ENCODE measurements at regions not wholly inside any gene's neighbourhood (a gene's known extent, or its start where the extent isn't known, plus 50 kb on each side); places are given as distances from the start of the nearest gene placed in this dataset.

DNA sequence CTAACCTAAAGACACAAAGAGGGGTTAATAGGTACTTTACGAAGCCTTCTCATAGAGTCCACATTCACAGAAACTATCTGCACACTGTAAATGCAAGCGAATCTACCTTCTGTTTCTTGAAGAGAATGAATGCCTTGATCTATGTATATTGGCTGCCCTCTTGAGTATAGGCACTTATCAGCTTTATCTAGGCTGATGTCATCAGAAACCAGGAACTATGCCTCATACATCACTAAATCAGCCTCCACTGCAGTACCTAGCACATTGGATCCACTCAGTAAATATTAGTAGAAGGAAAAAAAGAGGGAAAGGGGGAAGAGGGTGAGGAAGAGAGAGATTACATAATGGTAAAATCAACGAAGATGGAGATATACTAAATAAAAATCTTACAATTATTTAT is 477.1 kb downstream of the CAAP1 start:
- Histone ChIP-seq H2AFZ (ENCODE audit: low read length) (no peak overlapping the region), H3K9me3 (ENCODE audit: low read length) (no peaks in the 10 kb centered on the region), H3K79me2 (ENCODE audit: insufficient read depth, low read length) (no peaks in the 10 kb centered on the region), H3K4me1 (ENCODE audit: insufficient read depth, low read length, severe bottlenecking) (no peaks in the 10 kb centered on the region), H3K27me3 (ENCODE audit: insufficient read depth, low read length) (no peaks in the 10 kb centered on the region), H4K20me1 (ENCODE audit: insufficient read depth, low read length) (no peaks in the 10 kb centered on the region), H3K36me3 (ENCODE audit: insufficient read depth, low read length) (no peaks in the 10 kb centered on the region), H3F3A (ENCODE audit: insufficient read depth, low read length) (no peaks in the 10 kb centered on the region), H3K9me2 (ENCODE audit: low read depth, low read length) (no peaks in the 10 kb centered on the region), H3K27ac (ENCODE audit: low read depth, low read length, poor library complexity, severe bottlenecking) (no peak overlapping the region), H3K4me3 (ENCODE audit: low read depth, low read length, poor library complexity, severe bottlenecking) (no peak overlapping the region), H3K4me2 (ENCODE audit: low read length) (no peak overlapping the region), H3K9ac (ENCODE audit: low read length) (no peak overlapping the region)
- TF ChIP-seq EZH2 (IDR thresholded peaks at IDR 0.05; ENCODE audit: borderline replicate concordance, low read length): no peak
- TF ChIP-seq, protein P1, sequence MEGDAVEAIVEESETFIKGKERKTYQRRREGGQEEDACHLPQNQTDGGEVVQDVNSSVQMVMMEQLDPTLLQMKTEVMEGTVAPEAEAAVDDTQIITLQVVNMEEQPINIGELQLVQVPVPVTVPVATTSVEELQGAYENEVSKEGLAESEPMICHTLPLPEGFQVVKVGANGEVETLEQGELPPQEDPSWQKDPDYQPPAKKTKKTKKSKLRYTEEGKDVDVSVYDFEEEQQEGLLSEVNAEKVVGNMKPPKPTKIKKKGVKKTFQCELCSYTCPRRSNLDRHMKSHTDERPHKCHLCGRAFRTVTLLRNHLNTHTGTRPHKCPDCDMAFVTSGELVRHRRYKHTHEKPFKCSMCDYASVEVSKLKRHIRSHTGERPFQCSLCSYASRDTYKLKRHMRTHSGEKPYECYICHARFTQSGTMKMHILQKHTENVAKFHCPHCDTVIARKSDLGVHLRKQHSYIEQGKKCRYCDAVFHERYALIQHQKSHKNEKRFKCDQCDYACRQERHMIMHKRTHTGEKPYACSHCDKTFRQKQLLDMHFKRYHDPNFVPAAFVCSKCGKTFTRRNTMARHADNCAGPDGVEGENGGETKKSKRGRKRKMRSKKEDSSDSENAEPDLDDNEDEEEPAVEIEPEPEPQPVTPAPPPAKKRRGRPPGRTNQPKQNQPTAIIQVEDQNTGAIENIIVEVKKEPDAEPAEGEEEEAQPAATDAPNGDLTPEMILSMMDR (IDR thresholded peaks at IDR 0.05; ENCODE audit: low read length): no peak

DNA sequence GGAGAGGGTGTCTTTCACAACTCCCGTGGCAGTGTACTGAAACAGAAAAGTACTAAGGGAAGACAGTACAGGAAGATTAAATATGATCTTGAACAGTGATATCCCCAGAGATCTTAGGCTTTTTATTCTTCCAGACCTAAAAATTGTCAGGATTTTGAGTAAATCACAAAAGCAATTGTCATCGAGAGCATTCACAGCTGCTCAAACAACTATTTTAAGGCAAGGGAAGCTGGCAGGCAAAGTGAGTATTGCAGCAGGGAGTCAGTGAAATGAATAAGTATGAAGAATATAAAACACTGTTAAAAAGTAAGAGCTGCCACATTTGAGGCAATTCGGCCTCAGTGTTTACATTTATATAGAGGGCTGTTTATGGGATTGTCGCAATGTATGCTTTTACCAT is 479.0 kb downstream of the CAAP1 start:
- Histone ChIP-seq H3K4me2 (ENCODE audit: low read length) (no peak overlapping the region), H3F3A (ENCODE audit: insufficient read depth, low read length) (no peaks in the 10 kb centered on the region)

DNA sequence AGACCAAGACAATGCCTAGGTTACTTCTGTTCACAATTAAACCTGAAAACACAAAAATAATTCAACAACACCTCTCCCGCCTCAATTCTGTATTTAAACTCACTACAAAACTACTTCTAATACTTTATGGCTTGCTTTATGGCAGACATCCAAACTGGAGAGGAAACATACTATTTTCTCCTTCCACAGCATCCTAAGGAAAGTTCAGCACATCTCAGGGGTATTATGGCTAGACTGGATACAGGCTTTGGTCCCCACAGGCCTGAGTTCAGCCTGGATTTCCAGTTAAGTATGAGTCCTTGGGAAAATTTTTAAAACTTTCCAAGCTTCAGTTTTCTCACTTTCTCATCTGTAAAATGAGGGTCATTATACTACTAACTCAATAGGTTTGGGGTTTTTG is 480.2 kb downstream of the CAAP1 start:
- TF ChIP-seq EZH2 (IDR thresholded peaks at IDR 0.05; ENCODE audit: borderline replicate concordance, low read length): no peak
- TF ChIP-seq, protein P1 (IDR thresholded peaks at IDR 0.05; ENCODE audit: low read length): no peak
- Histone ChIP-seq H3K4me1 (ENCODE audit: insufficient read depth, low read length, severe bottlenecking) (no peaks in the 10 kb centered on the region), H3F3A (ENCODE audit: insufficient read depth, low read length) (no peaks in the 10 kb centered on the region), H4K20me1 (ENCODE audit: insufficient read depth, low read length) (no peaks in the 10 kb centered on the region), H3K27ac (ENCODE audit: low read depth, low read length, poor library complexity, severe bottlenecking) (no peak overlapping the region), H3K79me2 (ENCODE audit: insufficient read depth, low read length) (no peaks in the 10 kb centered on the region), H3K4me3 (ENCODE audit: low read depth, low read length, poor library complexity, severe bottlenecking) (no peak overlapping the region), H3K9ac (ENCODE audit: low read length) (no peak overlapping the region), H3K9me3 (ENCODE audit: low read length) (no peaks in the 10 kb centered on the region), H3K9me2 (ENCODE audit: low read depth, low read length) (no peaks in the 10 kb centered on the region), H3K27me3 (ENCODE audit: insufficient read depth, low read length) (no peaks in the 10 kb centered on the region), H3K4me2 (ENCODE audit: low read length) (no peak overlapping the region), H2AFZ (ENCODE audit: low read length) (no peak overlapping the region), H3K36me3 (ENCODE audit: insufficient read depth, low read length) (no peaks in the 10 kb centered on the region)

More for the DNA sequence above, 479.0 kb downstream of the CAAP1 start:
- no peak for TF ChIP-seq EZH2 (IDR thresholded peaks at IDR 0.05; ENCODE audit: borderline replicate concordance, low read length)
- TF ChIP-seq, protein P1 (IDR thresholded peaks at IDR 0.05; ENCODE audit: low read length): no peak
- H3K9ac ChIP-seq (ENCODE audit: low read length): no peak overlapping the region
- H3K27me3 ChIP-seq (ENCODE audit: insufficient read depth, low read length): no peaks in the 10 kb centered on the region
- no peaks in the 10 kb centered on the region for H3K36me3 ChIP-seq (ENCODE audit: insufficient read depth, low read length)
- H4K20me1 ChIP-seq (ENCODE audit: insufficient read depth, low read length): no peaks in the 10 kb centered on the region
- no peaks in the 10 kb centered on the region for H3K9me2 ChIP-seq (ENCODE audit: low read depth, low read length)
- no peak overlapping the region for H3K4me3 ChIP-seq (ENCODE audit: low read depth, low read length, poor library complexity, severe bottlenecking)
- H3K4me1 ChIP-seq (ENCODE audit: insufficient read depth, low read length, severe bottlenecking): no peaks in the 10 kb centered on the region
- no peaks in the 10 kb centered on the region for H3K9me3 ChIP-seq (ENCODE audit: low read length)
- H2AFZ ChIP-seq (ENCODE audit: low read length): no peak overlapping the region
- H3K79me2 ChIP-seq (ENCODE audit: insufficient read depth, low read length): no peaks in the 10 kb centered on the region
- no peak overlapping the region for H3K27ac ChIP-seq (ENCODE audit: low read depth, low read length, poor library complexity, severe bottlenecking)
